C4-2B (cell line): ENCODE measurements at regions not wholly inside any gene's neighbourhood (a gene's known extent, or its start where the extent isn't known, plus 50 kb on each side); places are given as distances from the start of the nearest gene placed in this dataset.

Experiments used
- ZFX ChIP-seq: fragments of 450-650 bp; IDR thresholded peaks from 2 replicates; pipeline ENCODE4 v1.6.1; 2017
- TF ChIP-seq, protein P1 (sequence below): fragments of 450-650 bp; conservative IDR thresholded peaks from 2 replicates; pipeline ENCODE4 v1.5.1; 2017; ENCODE audit warnings: mild to moderate bottlenecking

DNA sequence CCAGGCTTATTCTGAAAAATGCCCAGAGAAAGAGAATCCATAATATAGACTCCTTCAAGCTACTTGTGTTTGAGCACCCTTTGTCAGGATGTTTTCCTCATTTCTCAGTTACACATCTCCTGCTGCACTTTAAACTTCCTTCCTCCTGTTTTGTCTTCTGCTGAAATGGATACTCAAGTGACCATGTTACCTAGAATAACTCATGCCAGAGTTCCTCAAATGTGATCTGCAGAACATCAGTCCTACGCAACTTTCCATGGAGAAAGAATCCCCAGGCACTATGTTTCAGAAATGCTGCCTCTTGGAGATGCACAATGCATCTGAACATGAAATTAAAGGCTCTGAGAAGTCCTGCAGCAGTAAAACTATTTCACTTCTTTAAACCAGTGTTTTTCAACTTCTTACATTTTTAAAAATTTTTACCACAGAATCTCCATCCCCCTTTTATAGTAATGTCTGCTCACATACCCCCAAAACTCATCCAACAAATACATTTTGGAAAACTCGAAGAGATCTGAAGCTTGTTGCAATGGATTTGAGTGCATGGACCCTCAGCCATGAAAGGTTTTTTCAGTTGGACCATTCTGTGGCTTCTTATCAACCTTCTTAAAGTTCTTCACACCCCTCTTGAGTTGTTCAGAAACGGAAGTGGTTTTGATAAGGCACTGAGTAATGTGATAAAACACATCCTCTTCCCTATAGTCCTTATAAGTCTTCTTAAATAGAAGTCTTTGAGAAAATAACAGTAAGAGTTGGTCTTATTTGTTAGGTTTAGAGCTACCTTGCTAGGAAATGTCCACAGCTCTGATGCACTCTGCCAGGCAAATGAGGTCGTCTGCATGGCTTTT lies 84.5 kb upstream of the KCNA1 start:
- TF ChIP-seq, protein P1, sequence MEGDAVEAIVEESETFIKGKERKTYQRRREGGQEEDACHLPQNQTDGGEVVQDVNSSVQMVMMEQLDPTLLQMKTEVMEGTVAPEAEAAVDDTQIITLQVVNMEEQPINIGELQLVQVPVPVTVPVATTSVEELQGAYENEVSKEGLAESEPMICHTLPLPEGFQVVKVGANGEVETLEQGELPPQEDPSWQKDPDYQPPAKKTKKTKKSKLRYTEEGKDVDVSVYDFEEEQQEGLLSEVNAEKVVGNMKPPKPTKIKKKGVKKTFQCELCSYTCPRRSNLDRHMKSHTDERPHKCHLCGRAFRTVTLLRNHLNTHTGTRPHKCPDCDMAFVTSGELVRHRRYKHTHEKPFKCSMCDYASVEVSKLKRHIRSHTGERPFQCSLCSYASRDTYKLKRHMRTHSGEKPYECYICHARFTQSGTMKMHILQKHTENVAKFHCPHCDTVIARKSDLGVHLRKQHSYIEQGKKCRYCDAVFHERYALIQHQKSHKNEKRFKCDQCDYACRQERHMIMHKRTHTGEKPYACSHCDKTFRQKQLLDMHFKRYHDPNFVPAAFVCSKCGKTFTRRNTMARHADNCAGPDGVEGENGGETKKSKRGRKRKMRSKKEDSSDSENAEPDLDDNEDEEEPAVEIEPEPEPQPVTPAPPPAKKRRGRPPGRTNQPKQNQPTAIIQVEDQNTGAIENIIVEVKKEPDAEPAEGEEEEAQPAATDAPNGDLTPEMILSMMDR = no peak
- no peak for TF ChIP-seq ZFX
